ENCODE measurements at regions not wholly inside any gene's neighbourhood (a gene's known extent, or its start where the extent isn't known, plus 50 kb on each side); places are given as distances from the start of the nearest gene placed in this dataset.

DNA sequence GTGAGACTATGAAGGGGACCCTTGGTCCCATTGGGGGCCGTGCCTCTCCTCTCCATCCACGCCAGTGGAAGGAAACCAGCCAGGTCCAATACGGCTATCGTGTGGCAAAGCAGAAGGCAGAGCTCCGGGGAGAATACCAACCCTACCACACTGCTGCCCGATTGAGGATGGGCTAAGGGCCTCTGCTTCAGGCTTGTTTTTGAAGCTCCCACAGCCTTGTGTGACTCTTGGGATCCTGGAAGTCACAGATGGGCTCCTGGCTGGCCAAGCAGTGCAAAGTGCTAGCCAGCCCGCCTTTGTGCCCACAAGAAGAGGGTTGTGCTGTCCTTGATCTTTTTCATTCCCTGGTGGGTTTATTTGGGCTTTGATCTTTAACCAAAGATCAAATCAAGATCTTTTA, 70.6 kb upstream of the ID2 start:
- TF ChIP-seq, protein P1, sequence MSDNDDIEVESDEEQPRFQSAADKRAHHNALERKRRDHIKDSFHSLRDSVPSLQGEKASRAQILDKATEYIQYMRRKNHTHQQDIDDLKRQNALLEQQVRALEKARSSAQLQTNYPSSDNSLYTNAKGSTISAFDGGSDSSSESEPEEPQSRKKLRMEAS (IDR thresholded peaks at IDR 0.05), result no peak
- TF ChIP-seq EP300 (IDR thresholded peaks at IDR 0.05; ENCODE audit: borderline replicate concordance) (no peak), FOXM1 (IDR thresholded peaks at IDR 0.05; ENCODE audit: borderline replicate concordance, low read depth) (no peak), TEAD4 (IDR thresholded peaks at IDR 0.05) (no peak), TAF1 (IDR thresholded peaks at IDR 0.05; ENCODE audit: low read depth) (no peak), RAD21 (IDR thresholded peaks at IDR 0.05; ENCODE audit: low read depth) (no peak), CREB1 (IDR thresholded peaks at IDR 0.05; ENCODE audit: low read depth) (no peak), YY1 (IDR thresholded peaks at IDR 0.05; ENCODE audit: low read depth) (no peak), EGR1 (IDR thresholded peaks at IDR 0.05) (no peak), TCF12 (IDR thresholded peaks at IDR 0.05; ENCODE audit: low read depth) (no peak), NFIC (IDR thresholded peaks at IDR 0.05) (no peak), ZBTB7A (IDR thresholded peaks at IDR 0.05; ENCODE audit: low read depth) (no peak)
- TF ChIP-seq, protein P2, sequence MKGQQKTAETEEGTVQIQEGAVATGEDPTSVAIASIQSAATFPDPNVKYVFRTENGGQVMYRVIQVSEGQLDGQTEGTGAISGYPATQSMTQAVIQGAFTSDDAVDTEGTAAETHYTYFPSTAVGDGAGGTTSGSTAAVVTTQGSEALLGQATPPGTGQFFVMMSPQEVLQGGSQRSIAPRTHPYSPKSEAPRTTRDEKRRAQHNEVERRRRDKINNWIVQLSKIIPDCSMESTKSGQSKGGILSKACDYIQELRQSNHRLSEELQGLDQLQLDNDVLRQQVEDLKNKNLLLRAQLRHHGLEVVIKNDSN (IDR thresholded peaks at IDR 0.05), result no peak
- TF ChIP-seq, protein P3, sequence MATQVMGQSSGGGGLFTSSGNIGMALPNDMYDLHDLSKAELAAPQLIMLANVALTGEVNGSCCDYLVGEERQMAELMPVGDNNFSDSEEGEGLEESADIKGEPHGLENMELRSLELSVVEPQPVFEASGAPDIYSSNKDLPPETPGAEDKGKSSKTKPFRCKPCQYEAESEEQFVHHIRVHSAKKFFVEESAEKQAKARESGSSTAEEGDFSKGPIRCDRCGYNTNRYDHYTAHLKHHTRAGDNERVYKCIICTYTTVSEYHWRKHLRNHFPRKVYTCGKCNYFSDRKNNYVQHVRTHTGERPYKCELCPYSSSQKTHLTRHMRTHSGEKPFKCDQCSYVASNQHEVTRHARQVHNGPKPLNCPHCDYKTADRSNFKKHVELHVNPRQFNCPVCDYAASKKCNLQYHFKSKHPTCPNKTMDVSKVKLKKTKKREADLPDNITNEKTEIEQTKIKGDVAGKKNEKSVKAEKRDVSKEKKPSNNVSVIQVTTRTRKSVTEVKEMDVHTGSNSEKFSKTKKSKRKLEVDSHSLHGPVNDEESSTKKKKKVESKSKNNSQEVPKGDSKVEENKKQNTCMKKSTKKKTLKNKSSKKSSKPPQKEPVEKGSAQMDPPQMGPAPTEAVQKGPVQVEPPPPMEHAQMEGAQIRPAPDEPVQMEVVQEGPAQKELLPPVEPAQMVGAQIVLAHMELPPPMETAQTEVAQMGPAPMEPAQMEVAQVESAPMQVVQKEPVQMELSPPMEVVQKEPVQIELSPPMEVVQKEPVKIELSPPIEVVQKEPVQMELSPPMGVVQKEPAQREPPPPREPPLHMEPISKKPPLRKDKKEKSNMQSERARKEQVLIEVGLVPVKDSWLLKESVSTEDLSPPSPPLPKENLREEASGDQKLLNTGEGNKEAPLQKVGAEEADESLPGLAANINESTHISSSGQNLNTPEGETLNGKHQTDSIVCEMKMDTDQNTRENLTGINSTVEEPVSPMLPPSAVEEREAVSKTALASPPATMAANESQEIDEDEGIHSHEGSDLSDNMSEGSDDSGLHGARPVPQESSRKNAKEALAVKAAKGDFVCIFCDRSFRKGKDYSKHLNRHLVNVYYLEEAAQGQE (IDR thresholded peaks at IDR 0.05; ENCODE audit: low read depth), result no peak

DNA sequence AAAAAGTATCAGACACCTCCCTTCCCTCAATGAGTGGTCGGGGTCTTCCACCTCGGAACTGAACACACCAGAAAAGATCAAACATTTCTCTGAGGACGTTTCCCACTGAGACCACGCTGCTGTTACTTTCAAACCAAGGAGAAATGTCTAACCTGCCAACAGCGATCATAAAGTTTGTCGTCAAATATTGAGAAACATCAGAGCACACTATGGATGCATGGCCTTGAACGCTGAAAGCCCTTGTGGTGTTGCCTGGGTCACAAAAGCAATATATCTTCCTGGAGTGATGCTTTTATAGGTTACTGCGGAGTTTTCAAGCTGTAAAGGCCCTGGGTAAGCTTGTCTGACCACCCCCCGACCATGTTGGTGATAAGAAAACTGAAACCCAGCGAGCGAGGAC, 70.2 kb upstream of the ID2 start:
- TF ChIP-seq, protein P3 (IDR thresholded peaks at IDR 0.05; ENCODE audit: low read depth), result no peak

DNA sequence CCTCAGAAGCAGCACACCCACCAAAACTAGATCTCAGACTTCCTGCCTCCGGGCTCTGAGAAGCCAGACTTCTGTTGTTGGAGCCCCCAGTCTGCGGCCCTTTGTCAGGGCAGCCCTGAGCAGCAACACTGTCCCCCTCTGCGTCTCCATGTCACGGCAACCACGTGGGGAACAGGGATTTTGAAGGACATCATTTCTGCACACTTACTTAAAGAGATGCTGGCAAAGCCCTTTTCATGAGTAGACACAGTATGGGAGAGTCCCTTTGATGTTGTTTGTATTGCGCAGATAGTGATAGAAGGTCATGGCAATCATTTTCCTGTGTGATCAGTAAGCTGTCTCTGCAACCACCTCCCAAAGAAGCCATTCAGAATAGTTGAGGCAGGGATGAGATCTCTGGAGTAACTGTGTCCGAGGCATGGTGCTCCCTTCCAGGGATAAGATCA, 69.1 kb upstream of the ID2 start:
- TF ChIP-seq NFIC (IDR thresholded peaks at IDR 0.05), result no peak
- TF ChIP-seq, protein P2 (IDR thresholded peaks at IDR 0.05), result no peak
- TF ChIP-seq FOXM1 (IDR thresholded peaks at IDR 0.05; ENCODE audit: borderline replicate concordance, low read depth), result no peak
- TF ChIP-seq TAF1 (IDR thresholded peaks at IDR 0.05; ENCODE audit: low read depth), result no peak

DNA sequence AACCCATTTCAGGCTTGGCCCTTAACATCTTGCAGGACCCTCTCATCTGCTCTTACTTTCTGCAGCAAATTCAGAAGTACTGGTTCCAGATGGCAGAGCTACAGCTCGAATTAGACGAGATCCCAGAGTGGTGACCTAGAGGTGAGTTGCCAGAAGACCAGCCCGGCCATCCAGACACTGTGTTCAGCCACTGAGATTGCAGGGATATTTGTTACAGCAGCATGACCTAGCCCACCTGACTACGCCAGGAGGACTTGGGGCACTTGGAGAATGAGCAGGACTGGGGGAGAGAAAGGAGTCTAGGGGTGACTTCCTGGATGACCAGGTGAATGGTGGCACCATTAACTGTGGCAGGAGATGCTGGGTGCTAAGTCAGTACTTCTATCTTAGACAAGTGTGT, 67.2 kb upstream of the ID2 start:
- TF ChIP-seq, protein P1 (IDR thresholded peaks at IDR 0.05), result no peak
- TF ChIP-seq TEAD4 (IDR thresholded peaks at IDR 0.05) (no peak), RAD21 (IDR thresholded peaks at IDR 0.05; ENCODE audit: low read depth) (no peak), FOXM1 (IDR thresholded peaks at IDR 0.05; ENCODE audit: borderline replicate concordance, low read depth) (no peak), EP300 (IDR thresholded peaks at IDR 0.05; ENCODE audit: borderline replicate concordance) (no peak), TCF12 (IDR thresholded peaks at IDR 0.05; ENCODE audit: low read depth) (no peak)
- TF ChIP-seq, protein P3 (IDR thresholded peaks at IDR 0.05; ENCODE audit: low read depth), result no peak

DNA sequence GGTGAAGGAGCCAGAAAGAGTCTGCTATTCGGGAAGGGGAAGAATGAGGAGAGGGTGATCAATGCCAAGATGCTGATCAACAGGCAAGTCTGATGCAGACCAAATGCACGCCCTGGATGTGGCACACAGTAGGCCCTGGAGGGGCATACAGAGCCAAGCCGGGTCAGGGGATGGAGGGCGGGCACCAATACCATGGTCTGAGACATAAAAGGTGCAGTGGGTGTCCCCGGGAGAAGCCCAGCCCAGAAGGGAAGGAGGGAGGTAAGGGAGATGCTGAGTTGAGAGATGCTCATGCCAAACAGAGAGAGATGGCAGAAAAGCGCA, 66.6 kb upstream of the ID2 start:
- no peak for TF ChIP-seq CREB1 (IDR thresholded peaks at IDR 0.05; ENCODE audit: low read depth)
- TF ChIP-seq RAD21 (IDR thresholded peaks at IDR 0.05; ENCODE audit: low read depth), result no peak
- no peak for TF ChIP-seq CEBPB (IDR thresholded peaks at IDR 0.05)
- TF ChIP-seq EP300 (IDR thresholded peaks at IDR 0.05; ENCODE audit: borderline replicate concordance), result no peak
- no peak for TF ChIP-seq TEAD4 (IDR thresholded peaks at IDR 0.05)
- TF ChIP-seq TCF12 (IDR thresholded peaks at IDR 0.05; ENCODE audit: low read depth), result no peak
- TF ChIP-seq EGR1 (IDR thresholded peaks at IDR 0.05), result no peak
- TF ChIP-seq TAF1 (IDR thresholded peaks at IDR 0.05; ENCODE audit: low read depth), result no peak
- no peak for TF ChIP-seq ZBTB7A (IDR thresholded peaks at IDR 0.05; ENCODE audit: low read depth)
- no peak for TF ChIP-seq NFIC (IDR thresholded peaks at IDR 0.05)
- TF ChIP-seq, protein P1 (IDR thresholded peaks at IDR 0.05), result no peak
- TF ChIP-seq FOXM1 (IDR thresholded peaks at IDR 0.05; ENCODE audit: borderline replicate concordance, low read depth), result no peak
- TF ChIP-seq, protein P3 (IDR thresholded peaks at IDR 0.05; ENCODE audit: low read depth), result no peak
- no peak for TF ChIP-seq YY1 (IDR thresholded peaks at IDR 0.05; ENCODE audit: low read depth)
- TF ChIP-seq, protein P2 (IDR thresholded peaks at IDR 0.05), result no peak
